SH-SY5Y (cell line): ENCODE measurements at regions not wholly inside any gene's neighbourhood (a gene's known extent, or its start where the extent isn't known, plus 50 kb on each side); places are given as distances from the start of the nearest gene placed in this dataset.

Source experiments
- GATA2 ChIP-seq: IDR thresholded peaks from 2 replicates; pipeline ENCODE4 v1.6.1; 2011; ENCODE audit warnings: mild to moderate bottlenecking, low read depth, low read length
- GATA3 ChIP-seq: IDR thresholded peaks from 2 replicates; pipeline ENCODE4 v1.6.1; 2011; ENCODE audit warnings: low read depth, mild to moderate bottlenecking, low read length, moderate library complexity

- no peak for TF ChIP-seq GATA2
- TF ChIP-seq GATA3, result no peak
Measured at GRCh38 chr7:119335405-119335804, 937.6 kb upstream of the KCND2 start.
